ENCODE measurements at regions not wholly inside any gene's neighbourhood (a gene's known extent, or its start where the extent isn't known, plus 50 kb on each side); places are given as distances from the start of the nearest gene placed in this dataset.

GRCh38 chr1:221327954-221328353 is 413.9 kb downstream of the DUSP10 start:
- no peak overlapping the region for H3K27ac Mint-ChIP-seq

DNA sequence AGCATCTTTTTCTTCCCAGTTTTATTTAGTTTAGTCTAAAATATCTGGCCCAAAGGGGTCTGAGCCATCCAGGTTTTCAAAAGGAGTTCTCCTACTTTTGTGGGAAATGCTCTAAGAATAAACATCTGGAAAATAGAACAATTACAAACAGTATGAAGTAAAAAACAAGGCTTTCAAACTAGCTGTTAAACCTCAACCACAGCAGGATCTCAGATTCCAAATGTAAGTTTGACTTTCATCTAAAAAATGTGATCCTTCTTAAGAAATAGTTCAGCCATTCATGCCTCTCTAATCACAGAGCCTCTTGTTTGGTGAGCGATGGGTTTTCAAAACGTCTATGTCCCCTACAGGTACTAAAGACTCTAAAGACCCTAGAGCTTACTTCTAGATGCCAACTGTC is 413.5 kb downstream of the DUSP10 start:
- Histone ChIP-seq H3K9me3 (replicated peaks in 1 of 2; ENCODE audit: control insufficient read depth in 1 of 2, insufficient read depth in 1 of 2, low read length in 2 of 2) (peaks cover 0 to 6% of the 10 kb centered on the region in 2 donors), H3K4me3 (replicated peaks in 1 of 3; ENCODE audit: low read depth in 2 of 3, low read length in 3 of 3) (no peak overlapping the region), H3K79me2 (ENCODE audit: insufficient read depth, low read length) (no peaks in the 10 kb centered on the region), H3K36me3 (replicated peaks in 1 of 2; ENCODE audit: control insufficient read depth in 1 of 2, insufficient read depth in 2 of 2, low read length in 2 of 2) (no peaks in the 10 kb centered on the region), H3K9ac (ENCODE audit: insufficient read depth, low read length, poor library complexity, severe bottlenecking) (no peak overlapping the region), H3K27ac (ENCODE audit: low read depth in 1 of 2, low read length in 2 of 2) (no peak overlapping the region), H2AFZ (ENCODE audit: insufficient read depth, low read depth, low read length, poor library complexity, severe bottlenecking) (no peak overlapping the region), H3K4me2 (replicated peaks; ENCODE audit: extremely low read depth, low read length, poor library complexity, severe bottlenecking) (no peak overlapping the region), H4K20me1 (ENCODE audit: insufficient read depth, low read length) (no peaks in the 10 kb centered on the region), H3K4me1 (ENCODE audit: control insufficient read depth in 1 of 2, insufficient read depth in 2 of 2, low read length in 2 of 2) (no peaks in the 10 kb centered on the region), H3K27me3 (ENCODE audit: control insufficient read depth in 2 of 2, insufficient read depth in 2 of 2, low read length in 2 of 2) (no peaks in the 10 kb centered on the region)
- DNase-seq: no peak
- Mint-ChIP-seq H3K27ac (no peak overlapping the region), H3K27me3 (ENCODE audit: low read depth in 3 of 3) (peaks cover 0 to 2% (median 1%) of the 10 kb centered on the region in 3 donors), H3K9me3 (peaks cover 0 to 17% (median 10%) of the 10 kb centered on the region in 7 donors), H3K4me1 (peaks cover 1% of the 10 kb centered on the region), H3K4me3 (no peak overlapping the region), H3K36me3 (no peaks in the 10 kb centered on the region)
- intact Hi-C loops (cut with micrococcal nuclease): no loop called here
- no CpG with 5 or more reads among the region's 2 CpGs for WGBS (ENCODE audit: insufficient coverage)
- TF ChIP-seq, protein P1, sequence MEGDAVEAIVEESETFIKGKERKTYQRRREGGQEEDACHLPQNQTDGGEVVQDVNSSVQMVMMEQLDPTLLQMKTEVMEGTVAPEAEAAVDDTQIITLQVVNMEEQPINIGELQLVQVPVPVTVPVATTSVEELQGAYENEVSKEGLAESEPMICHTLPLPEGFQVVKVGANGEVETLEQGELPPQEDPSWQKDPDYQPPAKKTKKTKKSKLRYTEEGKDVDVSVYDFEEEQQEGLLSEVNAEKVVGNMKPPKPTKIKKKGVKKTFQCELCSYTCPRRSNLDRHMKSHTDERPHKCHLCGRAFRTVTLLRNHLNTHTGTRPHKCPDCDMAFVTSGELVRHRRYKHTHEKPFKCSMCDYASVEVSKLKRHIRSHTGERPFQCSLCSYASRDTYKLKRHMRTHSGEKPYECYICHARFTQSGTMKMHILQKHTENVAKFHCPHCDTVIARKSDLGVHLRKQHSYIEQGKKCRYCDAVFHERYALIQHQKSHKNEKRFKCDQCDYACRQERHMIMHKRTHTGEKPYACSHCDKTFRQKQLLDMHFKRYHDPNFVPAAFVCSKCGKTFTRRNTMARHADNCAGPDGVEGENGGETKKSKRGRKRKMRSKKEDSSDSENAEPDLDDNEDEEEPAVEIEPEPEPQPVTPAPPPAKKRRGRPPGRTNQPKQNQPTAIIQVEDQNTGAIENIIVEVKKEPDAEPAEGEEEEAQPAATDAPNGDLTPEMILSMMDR (IDR thresholded peaks at IDR 0.05): no peak

More at GRCh38 chr1:221327954-221328353, 413.9 kb downstream of the DUSP10 start:
- Histone ChIP-seq H2AFZ (ENCODE audit: insufficient read depth, low read depth, low read length, poor library complexity, severe bottlenecking) (no peak overlapping the region), H3K4me2 (replicated peaks; ENCODE audit: extremely low read depth, low read length, poor library complexity, severe bottlenecking) (no peak overlapping the region), H3K79me2 (ENCODE audit: insufficient read depth, low read length) (no peaks in the 10 kb centered on the region), H3K36me3 (replicated peaks in 1 of 2; ENCODE audit: control insufficient read depth in 1 of 2, insufficient read depth in 2 of 2, low read length in 2 of 2) (no peaks in the 10 kb centered on the region), H3K27me3 (ENCODE audit: control insufficient read depth in 2 of 2, insufficient read depth in 2 of 2, low read length in 2 of 2) (no peaks in the 10 kb centered on the region), H3K9me3 (replicated peaks in 1 of 2; ENCODE audit: control insufficient read depth in 1 of 2, insufficient read depth in 1 of 2, low read length in 2 of 2) (peaks cover 0 to 6% of the 10 kb centered on the region in 2 donors), H3K9ac (ENCODE audit: insufficient read depth, low read length, poor library complexity, severe bottlenecking) (no peak overlapping the region), H3K4me1 (ENCODE audit: control insufficient read depth in 1 of 2, insufficient read depth in 2 of 2, low read length in 2 of 2) (no peaks in the 10 kb centered on the region), H3K4me3 (replicated peaks in 1 of 3; ENCODE audit: low read depth in 2 of 3, low read length in 3 of 3) (no peak overlapping the region), H4K20me1 (ENCODE audit: insufficient read depth, low read length) (no peaks in the 10 kb centered on the region), H3K27ac (ENCODE audit: low read depth in 1 of 2, low read length in 2 of 2) (no peak overlapping the region)
- intact Hi-C loops (cut with micrococcal nuclease): no loop called here
- WGBS (ENCODE audit: insufficient coverage): 73% methylated on average over 1 of the region's 4 CpGs
- H3K9me3 Mint-ChIP-seq: peaks cover 0 to 17% (median 10%) of the 10 kb centered on the region in 7 donors
- no peak for DNase-seq
- no peaks in the 10 kb centered on the region for H3K4me1 Mint-ChIP-seq
- TF ChIP-seq, protein P1 (IDR thresholded peaks at IDR 0.05): no peak
- peaks cover 0 to 2% (median 1%) of the 10 kb centered on the region in 3 donors for H3K27me3 Mint-ChIP-seq (ENCODE audit: low read depth in 3 of 3)
- H3K36me3 Mint-ChIP-seq: no peaks in the 10 kb centered on the region
- no peak overlapping the region for H3K4me3 Mint-ChIP-seq

Data from CD14-positive monocyte (primary cell).